Psoas muscle (tissue), 7 donors: ENCODE measurements at regions not wholly inside any gene's neighbourhood (a gene's known extent, or its start where the extent isn't known, plus 50 kb on each side); places are given as distances from the start of the nearest gene placed in this dataset.

Experiments used
- ATAC-seq, 4 donors: fragments of 200-7000 bp; cut with Tn5 transposase; one replicate each; pipeline ENCODE4 v1.9.1; 2020; ENCODE audit warnings: moderate library complexity in 3 of 4, mild to moderate bottlenecking in 2 of 4
- DNase-seq, 2 donors: peaks; one replicate each; pipeline ENCODE4 v3.0.0-alpha.2; 2020
- H3K27ac ChIP-seq: fragments of 200-600 bp; one replicate; pipeline ENCODE4 v1.8.0; 2022
- H3K27me3 ChIP-seq, 3 donors: fragments of 200-600 bp in 1 of 3; one replicate each; pipeline versions ENCODE4 v1.6.1 to v1.8.0; 2013 to 2022; ENCODE audit warnings: low read length in 2 of 3, mild to moderate bottlenecking in 2 of 3, moderate library complexity in 1 of 3; ENCODE audit not compliant: insufficient read depth in 3 of 3
- H3K36me3 ChIP-seq, 2 donors: fragments of 200-600 bp in 1 of 2; one replicate each; pipeline versions ENCODE4 v1.6.1 to v1.8.0; 2013 to 2022; ENCODE audit warnings: low read depth in 1 of 2, mild to moderate bottlenecking in 1 of 2, moderate library complexity in 1 of 2; ENCODE audit not compliant: insufficient read depth in 1 of 2
- H3K4me1 ChIP-seq: fragments of 200-600 bp; one replicate; pipeline ENCODE4 v1.8.0; 2022
- H3K4me3 ChIP-seq: fragments of 200-600 bp; one replicate; pipeline ENCODE4 v1.8.0; 2022; ENCODE audit warnings: mild to moderate bottlenecking
- H3K9me3 ChIP-seq: fragments of 200-600 bp; one replicate; pipeline ENCODE4 v1.8.0; 2022
- CTCF ChIP-seq: fragments of 200-600 bp; IDR thresholded peaks from one replicate; pipeline ENCODE4 v1.8.0; 2022; ENCODE audit warnings: antibody characterized with exemption
- WGBS, 3 donors: extraction: QIAGEN DNeasy Blood & Tissue Kit; methylation state at CpG; one replicate each; pipeline versions ENCODE4 v1.1.6 to v1.1.7; 2013; 5-methylcytosine and 5-hydroxymethylcytosine counted together
- intact Hi-C, 2 donors: fragments of 100-400 bp; cut with DNase I; formaldehyde crosslinking; loops; one replicate each; pipeline versions ENCODE4 v1.11.0 to v1.14.2; 2022
- donor health status: healthy with polysubstance abuse.
- donor health status: DM: no; HTN: no; CAD: no; lungs with moderate emphysema.
- donor health status: Bipolar disorder and iron deficiency.
- donor health status: healthy.
- donor health status: DM: yes; HTN: yes; CAD: no.
- donor health status: DM: no; HTN: no; CAD: no.
- donor health status: DM: yes; HTN: yes; CAD: no.

- H3K4me1 ChIP-seq: no peaks in the 10 kb centered on the region
These were observed 82.0 kb upstream of the TNFRSF21 start for GRCh38 chr6:47391675-47392074.

GRCh38 chr6:47392251-47392650 is 82.5 kb upstream of the TNFRSF21 start:
- ATAC-seq (no peak), DNase-seq (no peak)
- TF ChIP-seq CTCF: no peak
- Histone ChIP-seq H3K9me3 (no peaks in the 10 kb centered on the region), H3K4me1 (no peaks in the 10 kb centered on the region), H3K27me3 (no peaks in the 10 kb centered on the region), H3K36me3 (no peaks in the 10 kb centered on the region), H3K27ac (no peak overlapping the region), H3K4me3 (no peak overlapping the region)
- 76 to 85% (median 81%) methylated on average over 1 of the region's 1 CpG for WGBS, 3 donors
- intact Hi-C loops: no loop called here

More at GRCh38 chr6:47391675-47392074, 82.0 kb upstream of the TNFRSF21 start:
- intact Hi-C loops: no loop called here
- Histone ChIP-seq H3K36me3 (no peaks in the 10 kb centered on the region), H3K27ac (no peak overlapping the region), H3K4me3 (no peak overlapping the region), H3K27me3 (no peaks in the 10 kb centered on the region), H3K9me3 (no peaks in the 10 kb centered on the region)
- ATAC-seq (no peak), DNase-seq (no peak)
- no peak for TF ChIP-seq CTCF

GRCh38 chr6:47396401-47397069 is 81.1 kb upstream of the CD2AP start:
- Histone ChIP-seq H3K4me3 (no peak overlapping the region), H3K4me1 (no peaks in the 10 kb centered on the region), H3K27me3 (no peaks in the 10 kb centered on the region), H3K27ac (no peak overlapping the region), H3K9me3 (no peaks in the 10 kb centered on the region), H3K36me3 (no peaks in the 10 kb centered on the region)
- WGBS, 3 donors: 85 to 94% (median 87%) methylated on average over 2 of the region's 2 CpGs
- intact Hi-C loops: no loop called here
- no peak for TF ChIP-seq CTCF
- DNase-seq: no peak
- no peak for ATAC-seq

- 87 to 88% (median 87%) methylated on average over 3 of the region's 3 CpGs for WGBS, 3 donors
- H3K4me3 ChIP-seq: no peak overlapping the region
These were observed 77.0 kb upstream of the CD2AP start for GRCh38 chr6:47400581-47400980.

More at GRCh38 chr6:47400581-47400980, 77.0 kb upstream of the CD2AP start:
- ATAC-seq: no peak
- Histone ChIP-seq H3K27me3 (no peaks in the 10 kb centered on the region), H3K4me1 (no peaks in the 10 kb centered on the region), H3K36me3 (no peaks in the 10 kb centered on the region), H3K9me3 (no peaks in the 10 kb centered on the region), H3K27ac (no peak overlapping the region)
- intact Hi-C loops: no loop called here
- no peak for DNase-seq
- TF ChIP-seq CTCF: no peak
